Transverse colon (tissue), 4 donors: ENCODE measurements at regions not wholly inside any gene's neighbourhood (a gene's known extent, or its start where the extent isn't known, plus 50 kb on each side); places are given as distances from the start of the nearest gene placed in this dataset.

Source experiments
- DNase-seq: peaks from one replicate; pipeline ENCODE4 v3.0.0-alpha.2; 2019
- H3K27ac ChIP-seq, 4 donors: fragments of 200-600 bp; sonication (generic); 2 replicates each; pipeline ENCODE4 v1.5.1; 2016 to 2018; ENCODE audit warnings: inconsistent platforms in 4 of 4
- H3K27me3 ChIP-seq: fragments of 200-600 bp; sonication (generic); 2 replicates; pipeline ENCODE4 v1.5.1; 2017; ENCODE audit warnings: inconsistent platforms
- H3K36me3 ChIP-seq, 4 donors: fragments of 200-600 bp; sonication (generic); 2 replicates each; pipeline ENCODE4 v1.5.1; 2017 to 2019; ENCODE audit warnings: inconsistent platforms in 4 of 4
- H3K4me1 ChIP-seq, 4 donors: fragments of 200-600 bp; sonication (generic); 2 replicates each; pipeline ENCODE4 v1.5.1; 2017 to 2020; ENCODE audit warnings: inconsistent platforms in 4 of 4
- H3K4me3 ChIP-seq, 4 donors: fragments of 200-600 bp; sonication (generic); 1 replicate in 1 of 4; 2 replicates in 3 of 4; pipeline versions ENCODE4 v1.5.1 to v1.6.1; 2017 to 2019; ENCODE audit warnings: inconsistent platforms in 4 of 4
- H3K9me3 ChIP-seq, 2 donors: fragments of 200-600 bp; sonication (generic); 2 replicates each; pipeline ENCODE4 v1.5.1; 2017 to 2019; ENCODE audit warnings: inconsistent platforms in 2 of 2
- EP300 ChIP-seq: sonication (generic); formaldehyde crosslinking; IDR thresholded peaks from one replicate; pipeline ENCODE4 v1.6.1; 2017; ENCODE audit warnings: antibody characterized with exemption, low read depth
- POLR2A ChIP-seq: fragments of 450-650 bp; IDR thresholded peaks from one replicate; pipeline ENCODE4 v1.6.1; 2016; ENCODE audit warnings: antibody characterized with exemption, mild to moderate bottlenecking, moderate library complexity
- POLR2AphosphoS5 ChIP-seq, 3 donors: sonication (generic); formaldehyde crosslinking; IDR thresholded peaks; one replicate each; pipeline ENCODE4 v1.6.1; 2016; ENCODE audit warnings: antibody characterized with exemption in 3 of 3
- WGBS, 2 donors: methylation state at CpG; one replicate each; pipeline ENCODE4 v1.1.5; 2018; ENCODE audit warnings: low coverage in 1 of 2; 5-methylcytosine and 5-hydroxymethylcytosine counted together
- in situ Hi-C, 4 donors: fragments of 200-750 bp; cut with MboI; loops; one replicate each; pipeline versions ENCODE4 v1.15.0 to v1.15.1; 2017; ENCODE audit warnings: low sequenced_read_pairs in 3 of 4, low pct_ligation_motif_present in 1 of 4, low pct_unique_long_range_greater_than_20kb in 1 of 4
- intact Hi-C: fragments of 100-400 bp; cut with DNase I; formaldehyde crosslinking; loops from one replicate; pipeline ENCODE4 v1.15.1; 2023; ENCODE audit warnings: low total_unique reads
- TF ChIP-seq, protein P1 (sequence below), 5 experiments: fragments of 200-600 bp in 3 of 5; fragments of 450-650 bp in 2 of 5; sonication (generic) in 3 of 5; IDR thresholded peaks; 1 replicate in 2 of 5; 2 replicates in 3 of 5; pipeline ENCODE4 v1.5.1; 2016 to 2017; ENCODE audit warnings: antibody characterized with exemption in 5 of 5, inconsistent platforms in 3 of 5, mild to moderate bottlenecking in 2 of 5, moderate library complexity in 1 of 5

DNA sequence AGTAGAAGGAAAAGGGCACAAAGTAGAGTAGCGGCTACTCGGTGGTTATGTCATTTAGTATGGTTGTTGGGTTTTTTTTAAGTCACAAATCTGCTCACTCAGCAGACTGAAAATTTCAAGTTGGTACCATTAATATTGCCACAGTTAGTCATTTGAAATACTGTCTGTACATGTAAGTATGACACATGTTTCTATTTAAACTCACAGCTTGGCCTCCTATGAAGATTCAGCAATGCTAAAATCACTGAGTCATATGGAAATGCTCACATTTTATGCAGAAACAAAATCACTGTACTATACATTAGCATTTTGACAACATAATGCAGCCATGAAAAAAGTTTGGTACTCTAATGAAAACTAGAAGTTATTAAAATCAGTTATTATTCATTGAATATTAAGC, 571.9 kb downstream of the TAFA4 start:
- Histone ChIP-seq H3K4me1 (no peaks in the 10 kb centered on the region), H3K27me3 (no peaks in the 10 kb centered on the region), H3K4me3 (no peak overlapping the region), H3K27ac (no peak overlapping the region), H3K36me3 (no peaks in the 10 kb centered on the region), H3K9me3 (no peaks in the 10 kb centered on the region)
- DNase-seq: no peak
- no peak for TF ChIP-seq POLR2AphosphoS5 (IDR thresholded peaks at IDR 0.05)
- intact Hi-C loops (no loop called here), in situ Hi-C loops (no loop called here)
- 89 to 96% methylated on average over 2 of the region's 2 CpGs for WGBS, 2 donors

DNA sequence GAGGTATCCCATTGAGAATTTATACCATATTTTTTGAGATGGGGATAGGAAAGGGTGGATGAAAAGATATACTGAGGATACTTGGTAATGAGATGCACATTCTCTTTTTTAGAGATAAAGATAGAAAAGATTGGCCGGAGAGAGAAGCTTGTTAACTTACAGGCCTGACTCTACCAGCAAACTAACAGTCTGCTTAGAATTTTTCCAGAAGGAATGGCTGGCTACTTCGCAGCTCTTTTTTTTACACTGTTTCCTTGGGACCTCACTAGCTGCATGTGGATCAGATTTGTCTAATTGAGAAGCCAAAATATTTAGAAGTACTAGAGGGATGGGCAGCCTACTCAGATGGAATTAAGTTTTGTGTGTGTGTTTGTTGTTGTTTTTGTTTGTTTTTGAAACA, 586.6 kb downstream of the TAFA4 start:
- in situ Hi-C loops (no loop called here), intact Hi-C loops (no loop called here)
- no peaks in the 10 kb centered on the region for H3K4me1 ChIP-seq
- no peak for DNase-seq
- 62 to 82% methylated on average over 2 of the region's 2 CpGs for WGBS, 2 donors
- no peaks in the 10 kb centered on the region for H3K27me3 ChIP-seq
- H3K36me3 ChIP-seq: no peaks in the 10 kb centered on the region
- no peak overlapping the region for H3K4me3 ChIP-seq
- no peaks in the 10 kb centered on the region for H3K9me3 ChIP-seq
- TF ChIP-seq, protein P1, sequence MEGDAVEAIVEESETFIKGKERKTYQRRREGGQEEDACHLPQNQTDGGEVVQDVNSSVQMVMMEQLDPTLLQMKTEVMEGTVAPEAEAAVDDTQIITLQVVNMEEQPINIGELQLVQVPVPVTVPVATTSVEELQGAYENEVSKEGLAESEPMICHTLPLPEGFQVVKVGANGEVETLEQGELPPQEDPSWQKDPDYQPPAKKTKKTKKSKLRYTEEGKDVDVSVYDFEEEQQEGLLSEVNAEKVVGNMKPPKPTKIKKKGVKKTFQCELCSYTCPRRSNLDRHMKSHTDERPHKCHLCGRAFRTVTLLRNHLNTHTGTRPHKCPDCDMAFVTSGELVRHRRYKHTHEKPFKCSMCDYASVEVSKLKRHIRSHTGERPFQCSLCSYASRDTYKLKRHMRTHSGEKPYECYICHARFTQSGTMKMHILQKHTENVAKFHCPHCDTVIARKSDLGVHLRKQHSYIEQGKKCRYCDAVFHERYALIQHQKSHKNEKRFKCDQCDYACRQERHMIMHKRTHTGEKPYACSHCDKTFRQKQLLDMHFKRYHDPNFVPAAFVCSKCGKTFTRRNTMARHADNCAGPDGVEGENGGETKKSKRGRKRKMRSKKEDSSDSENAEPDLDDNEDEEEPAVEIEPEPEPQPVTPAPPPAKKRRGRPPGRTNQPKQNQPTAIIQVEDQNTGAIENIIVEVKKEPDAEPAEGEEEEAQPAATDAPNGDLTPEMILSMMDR (IDR thresholded peaks at IDR 0.05): no peak
- TF ChIP-seq POLR2A (no peak), POLR2AphosphoS5 (IDR thresholded peaks at IDR 0.05) (no peak), EP300 (no peak)
- no peak overlapping the region for H3K27ac ChIP-seq

DNA sequence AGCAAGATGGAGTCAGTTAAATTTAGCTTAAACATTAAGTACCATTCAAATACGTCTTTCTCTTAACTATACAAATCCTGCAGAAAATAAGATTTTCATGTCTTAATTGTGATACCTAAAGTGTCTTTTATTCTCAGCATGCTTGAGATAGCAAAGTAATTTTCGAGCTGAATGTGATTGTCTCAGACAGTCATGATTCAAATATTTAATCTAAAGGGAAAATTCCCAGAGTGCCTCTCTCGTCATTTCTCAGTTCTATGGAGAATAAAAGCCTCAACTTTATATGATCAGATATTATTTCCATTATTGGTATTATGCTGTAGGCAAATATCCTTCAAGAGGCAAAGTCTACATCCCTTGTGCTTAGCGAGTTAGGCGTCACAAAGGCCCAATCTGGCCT, 589.9 kb downstream of the TAFA4 start:
- intact Hi-C loops: no loop called here
- no peak for TF ChIP-seq POLR2AphosphoS5 (IDR thresholded peaks at IDR 0.05)
- no peak for TF ChIP-seq EP300
- TF ChIP-seq, protein P1 (IDR thresholded peaks at IDR 0.05): no peak
- TF ChIP-seq POLR2A: no peak

DNA sequence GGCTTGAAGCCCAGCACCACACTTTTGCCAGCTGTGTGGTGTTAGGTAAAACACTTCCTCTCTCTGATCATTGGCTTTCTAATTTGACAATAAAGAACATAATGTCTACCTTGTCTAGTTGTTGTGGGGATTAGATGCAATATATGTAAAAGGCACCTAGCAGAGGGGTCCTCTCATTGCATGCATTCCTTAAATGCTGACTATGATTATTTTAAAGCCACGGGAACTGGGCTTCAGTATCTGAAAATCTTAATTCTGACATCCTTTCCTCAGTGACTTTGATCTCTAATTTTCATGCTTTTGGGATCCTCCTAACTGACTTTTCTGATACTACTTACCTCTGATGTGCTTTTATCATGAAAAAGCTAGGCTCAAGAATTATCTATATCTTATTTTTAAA, 596.3 kb downstream of the TAFA4 start:
- H3K36me3 ChIP-seq: no peaks in the 10 kb centered on the region
- intact Hi-C loops: no loop called here
- in situ Hi-C loops: no loop called here
- no peaks in the 10 kb centered on the region for H3K4me1 ChIP-seq
- no peak overlapping the region for H3K27ac ChIP-seq
- 65 to 82% methylated on average over 1 of the region's 1 CpG for WGBS, 2 donors
- no peak for DNase-seq
- H3K9me3 ChIP-seq: no peaks in the 10 kb centered on the region
- no peaks in the 10 kb centered on the region for H3K27me3 ChIP-seq
- TF ChIP-seq, protein P1 (IDR thresholded peaks at IDR 0.05): no peak
- TF ChIP-seq EP300 (no peak), POLR2AphosphoS5 (IDR thresholded peaks at IDR 0.05) (no peak), POLR2A (no peak)
- no peak overlapping the region for H3K4me3 ChIP-seq

More for the DNA sequence above, 589.9 kb downstream of the TAFA4 start:
- Histone ChIP-seq H3K27me3 (no peaks in the 10 kb centered on the region), H3K9me3 (no peaks in the 10 kb centered on the region), H3K4me3 (no peak overlapping the region), H3K36me3 (no peaks in the 10 kb centered on the region), H3K27ac (no peak overlapping the region), H3K4me1 (no peaks in the 10 kb centered on the region)
- in situ Hi-C loops: no loop called here
- 74 to 87% methylated on average over 5 of the region's 5 CpGs for WGBS, 2 donors
- no peak for DNase-seq

DNA sequence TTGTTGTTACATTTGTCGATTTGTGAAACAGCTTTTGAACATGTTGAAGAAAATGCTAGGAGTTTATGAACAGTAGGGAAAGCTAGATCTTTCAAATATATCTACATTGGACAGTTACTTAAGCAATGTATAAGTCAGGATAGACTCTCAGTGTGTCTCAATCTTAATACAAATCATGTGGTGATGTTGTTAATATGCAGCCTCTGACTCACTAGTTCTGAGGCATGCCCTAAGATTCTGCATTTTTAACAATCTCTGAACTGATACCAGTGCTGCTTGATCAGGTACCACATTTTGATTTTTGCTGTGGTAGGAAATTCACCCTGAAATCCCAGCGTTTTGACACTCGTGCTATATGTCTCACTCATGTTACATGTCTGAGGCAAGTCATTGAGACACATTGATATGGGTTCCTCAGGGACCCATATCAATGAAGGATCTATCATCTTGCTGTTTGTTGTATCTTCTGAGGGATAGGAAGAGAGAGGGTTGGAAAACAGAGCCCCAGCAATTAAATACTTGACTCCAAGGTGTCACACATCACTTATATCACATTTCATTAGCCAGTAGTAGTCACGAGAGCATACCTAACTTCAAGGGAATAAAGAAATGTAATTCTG, 597.9 kb downstream of the TAFA4 start:
- Histone ChIP-seq H3K27ac (no peak overlapping the region), H3K4me3 (no peak overlapping the region), H3K36me3 (no peaks in the 10 kb centered on the region), H3K9me3 (no peaks in the 10 kb centered on the region), H3K4me1 (no peaks in the 10 kb centered on the region), H3K27me3 (no peaks in the 10 kb centered on the region)
- intact Hi-C loops: no loop called here
- TF ChIP-seq POLR2A: no peak
- no peak for TF ChIP-seq EP300
- TF ChIP-seq POLR2AphosphoS5 (IDR thresholded peaks at IDR 0.05): no peak
- TF ChIP-seq, protein P1 (IDR thresholded peaks at IDR 0.05): no peak
- in situ Hi-C loops: no loop called here
- DNase-seq: no peak
- 76 to 88% methylated on average over 2 to 4 of the region's 4 CpGs for WGBS, 2 donors
